ENCODE measurements at regions not wholly inside any gene's neighbourhood (a gene's known extent, or its start where the extent isn't known, plus 50 kb on each side); places are given as distances from the start of the nearest gene placed in this dataset.

- peaks cover 0 to 4% (median 0%) of the 10 kb centered on the region in 4 donors for H3K9me3 ChIP-seq (ENCODE audit: control insufficient read depth in 4 of 4, low read length in 3 of 4)
- H3K4me1 ChIP-seq (ENCODE audit: control insufficient read depth in 4 of 4, insufficient read depth in 4 of 4, low read length in 3 of 4), result no peaks in the 10 kb centered on the region
- no peaks in the 10 kb centered on the region for H3K36me3 ChIP-seq (ENCODE audit: control insufficient read depth in 4 of 4, insufficient read depth in 3 of 4, low read depth in 1 of 4, low read length in 3 of 4)
- no peak overlapping the region for H3K9ac ChIP-seq (ENCODE audit: low read depth in 1 of 2, low read length in 2 of 2)
- H3K4me3 ChIP-seq (ENCODE audit: low read depth in 1 of 3, low read length in 3 of 3), result no peak overlapping the region
- H3K27me3 ChIP-seq (ENCODE audit: control insufficient read depth in 4 of 4, insufficient read depth in 4 of 4, low read length in 3 of 4), result no peaks in the 10 kb centered on the region
- no peak for DNase-seq (ENCODE audit: low spot score)
- H3K27ac ChIP-seq (ENCODE audit: low read depth in 1 of 2, low read length in 2 of 2), result no peak overlapping the region
- no peak for TF ChIP-seq RXRA (IDR thresholded peaks at IDR 0.05)
- no peak for TF ChIP-seq HNF4A (conservative IDR thresholded peaks at IDR 0.05)
- no peak for TF ChIP-seq HNF4G (IDR thresholded peaks at IDR 0.05)
- TF ChIP-seq JUND (IDR thresholded peaks at IDR 0.05), result no peak
- no peak for TF ChIP-seq ZBTB33 (IDR thresholded peaks at IDR 0.05)
- TF ChIP-seq YY1 (IDR thresholded peaks at IDR 0.05), result no peak
- TF ChIP-seq TAF1 (conservative IDR thresholded peaks at IDR 0.05), result no peak
- TF ChIP-seq REST (IDR thresholded peaks at IDR 0.05), result no peak
- no peak for TF ChIP-seq FOXA2 (IDR thresholded peaks at IDR 0.05)
- TF ChIP-seq CTCF (IDR thresholded peaks at IDR 0.05; ENCODE audit: low read depth, low read length, missing input control), result no peak
- TF ChIP-seq MAX (IDR thresholded peaks at IDR 0.05), result no peak
- TF ChIP-seq ATF3 (IDR thresholded peaks at IDR 0.05), result no peak
- TF ChIP-seq GABPA (IDR thresholded peaks at IDR 0.05 in 1 of 2, conservative IDR thresholded peaks at IDR 0.05 in 1 of 2), result no peak
- TF ChIP-seq NR2F2 (IDR thresholded peaks at IDR 0.05), result no peak
- TF ChIP-seq EGR1 (IDR thresholded peaks at IDR 0.05; ENCODE audit: low read depth in 2 of 2), result no peak
Observed at GRCh38 chr1:69103213-69103612, 464.5 kb upstream of the LRRC7 start.

- Histone ChIP-seq H3K27ac (ENCODE audit: low read depth in 1 of 2, low read length in 2 of 2) (no peak overlapping the region), H3K27me3 (ENCODE audit: control insufficient read depth in 4 of 4, insufficient read depth in 4 of 4, low read length in 3 of 4) (no peaks in the 10 kb centered on the region), H3K4me3 (ENCODE audit: low read depth in 1 of 3, low read length in 3 of 3) (no peak overlapping the region), H3K36me3 (ENCODE audit: control insufficient read depth in 4 of 4, insufficient read depth in 3 of 4, low read depth in 1 of 4, low read length in 3 of 4) (no peaks in the 10 kb centered on the region), H3K9ac (ENCODE audit: low read depth in 1 of 2, low read length in 2 of 2) (no peak overlapping the region), H3K4me1 (ENCODE audit: control insufficient read depth in 4 of 4, insufficient read depth in 4 of 4, low read length in 3 of 4) (no peaks in the 10 kb centered on the region), H3K9me3 (ENCODE audit: control insufficient read depth in 4 of 4, low read length in 3 of 4) (peaks cover 0 to 4% (median 0%) of the 10 kb centered on the region in 4 donors)
- DNase-seq (ENCODE audit: low spot score), result no peak
- 59% methylated on average over 2 of the region's 2 CpGs for WGBS
- TF ChIP-seq ATF3 (IDR thresholded peaks at IDR 0.05) (no peak), JUND (IDR thresholded peaks at IDR 0.05) (no peak), CTCF (IDR thresholded peaks at IDR 0.05; ENCODE audit: low read depth, low read length, missing input control) (no peak), HNF4A (conservative IDR thresholded peaks at IDR 0.05) (no peak), FOXA2 (IDR thresholded peaks at IDR 0.05) (no peak), NR2F2 (IDR thresholded peaks at IDR 0.05) (no peak), RAD21 (IDR thresholded peaks at IDR 0.05) (no peak), EGR1 (IDR thresholded peaks at IDR 0.05; ENCODE audit: low read depth in 2 of 2) (no peak), REST (IDR thresholded peaks at IDR 0.05) (no peak)
Observed at GRCh38 chr1:69103705-69104385, 463.9 kb upstream of the LRRC7 start.
